WI38 (cell line): ENCODE measurements at regions not wholly inside any gene's neighbourhood (a gene's known extent, or its start where the extent isn't known, plus 50 kb on each side); places are given as distances from the start of the nearest gene placed in this dataset.
"Not testable (repeated sequence)": the region's sequence is repeated elsewhere in the genome, so short reads cannot be mapped to it uniquely, and the experiment has no call there.

Source experiments
- H3K4me3 ChIP-seq: 2 replicates; pipeline ENCODE4 v1.5.1; 2011; ENCODE audit warnings: low read depth, mild to moderate bottlenecking, control low read depth, low read length
- TF ChIP-seq, protein P1 (sequence below): IDR thresholded peaks from 2 replicates; pipeline ENCODE4 v1.5.1; 2012; ENCODE audit warnings: low read depth, mild to moderate bottlenecking, control low read depth, low read length

DNA sequence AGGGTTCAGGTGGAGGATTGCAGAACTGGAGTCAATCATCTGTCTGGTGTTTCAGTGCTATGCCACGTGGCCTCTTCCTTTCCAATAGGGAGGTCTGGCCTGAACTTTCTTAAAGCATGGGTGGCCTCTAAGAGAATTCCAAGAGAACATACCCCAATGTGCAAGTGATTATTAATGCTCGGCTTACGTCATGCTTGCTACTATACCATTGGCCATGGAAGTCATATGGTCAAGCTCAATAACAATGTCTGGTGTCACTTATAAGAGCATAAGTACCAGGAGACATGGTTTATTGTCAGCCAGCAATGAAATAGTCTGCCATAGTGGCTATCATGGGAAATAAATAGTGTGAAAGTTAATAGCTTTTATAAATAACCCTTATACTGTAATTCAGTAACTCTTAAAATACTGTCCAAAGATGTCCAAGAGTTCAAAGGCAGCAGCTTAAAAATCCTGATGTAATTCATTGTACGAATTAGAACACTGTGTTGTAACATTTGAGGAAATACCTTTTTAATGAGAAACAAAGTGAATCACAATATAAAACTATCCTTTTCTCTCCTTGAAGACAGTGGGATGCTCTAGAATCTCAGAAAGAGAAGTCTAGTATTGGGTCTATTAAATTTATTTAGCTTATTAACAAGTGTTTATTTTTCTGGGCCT lies 355.4 kb upstream of the PRR16 start:
- TF ChIP-seq, protein P1, sequence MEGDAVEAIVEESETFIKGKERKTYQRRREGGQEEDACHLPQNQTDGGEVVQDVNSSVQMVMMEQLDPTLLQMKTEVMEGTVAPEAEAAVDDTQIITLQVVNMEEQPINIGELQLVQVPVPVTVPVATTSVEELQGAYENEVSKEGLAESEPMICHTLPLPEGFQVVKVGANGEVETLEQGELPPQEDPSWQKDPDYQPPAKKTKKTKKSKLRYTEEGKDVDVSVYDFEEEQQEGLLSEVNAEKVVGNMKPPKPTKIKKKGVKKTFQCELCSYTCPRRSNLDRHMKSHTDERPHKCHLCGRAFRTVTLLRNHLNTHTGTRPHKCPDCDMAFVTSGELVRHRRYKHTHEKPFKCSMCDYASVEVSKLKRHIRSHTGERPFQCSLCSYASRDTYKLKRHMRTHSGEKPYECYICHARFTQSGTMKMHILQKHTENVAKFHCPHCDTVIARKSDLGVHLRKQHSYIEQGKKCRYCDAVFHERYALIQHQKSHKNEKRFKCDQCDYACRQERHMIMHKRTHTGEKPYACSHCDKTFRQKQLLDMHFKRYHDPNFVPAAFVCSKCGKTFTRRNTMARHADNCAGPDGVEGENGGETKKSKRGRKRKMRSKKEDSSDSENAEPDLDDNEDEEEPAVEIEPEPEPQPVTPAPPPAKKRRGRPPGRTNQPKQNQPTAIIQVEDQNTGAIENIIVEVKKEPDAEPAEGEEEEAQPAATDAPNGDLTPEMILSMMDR, result no peak
- H3K4me3 ChIP-seq, result no peak overlapping the region

- TF ChIP-seq, protein P1, result no peak
- H3K4me3 ChIP-seq, result no peak overlapping the region
Measured at GRCh38 chr5:120122703-120123102, 341.4 kb upstream of the PRR16 start.

GRCh38 chr5:120124031-120124430 lies 340.1 kb upstream of the PRR16 start:
- TF ChIP-seq, protein P1, result no peak
- no peak overlapping the region for H3K4me3 ChIP-seq

DNA sequence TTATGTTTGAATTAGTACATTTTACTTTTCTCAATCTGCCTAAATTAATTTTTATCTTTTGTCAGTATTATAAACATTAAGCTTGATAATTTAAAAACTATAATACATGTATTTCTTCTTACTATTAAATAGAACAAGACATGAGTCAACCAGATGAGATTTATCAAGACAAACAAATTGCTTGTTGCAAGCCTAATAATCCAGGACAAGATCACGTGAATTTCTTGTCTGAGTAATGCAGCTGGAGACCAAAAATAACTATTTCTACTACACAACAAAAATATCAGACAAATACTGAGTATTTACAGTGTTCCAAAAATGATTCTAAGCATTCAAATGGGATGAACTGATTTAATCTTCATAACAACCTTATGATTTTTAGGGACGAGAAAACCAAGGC lies 339.1 kb upstream of the PRR16 start:
- H3K4me3 ChIP-seq, result no peak overlapping the region
- TF ChIP-seq, protein P1, result no peak

GRCh38 chr5:120132347-120132746 lies 331.8 kb upstream of the PRR16 start:
- H3K4me3 ChIP-seq, result not testable (repeated sequence)

- TF ChIP-seq, protein P1, result no peak
- no peak overlapping the region for H3K4me3 ChIP-seq
Measured at GRCh38 chr5:120134944-120135343, 329.2 kb upstream of the PRR16 start.

DNA sequence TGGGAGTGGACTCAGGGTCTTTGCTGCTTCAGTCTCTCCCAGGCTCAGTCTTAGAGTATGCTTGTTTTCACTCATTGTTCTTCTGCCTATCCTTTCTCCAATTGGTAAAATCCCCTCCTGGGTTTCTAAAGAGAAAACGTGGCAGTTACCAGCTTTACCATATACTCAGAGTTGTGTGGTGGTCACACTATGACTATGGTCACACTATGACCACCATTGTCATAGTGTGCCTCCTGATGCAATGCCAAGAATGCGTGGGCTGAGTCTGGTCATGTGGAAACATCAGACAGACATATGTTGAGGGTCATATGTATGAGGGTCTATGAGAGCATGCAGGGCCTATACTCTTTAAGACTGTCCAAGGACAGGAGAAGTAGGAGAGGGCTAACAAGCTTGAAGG lies 326.5 kb upstream of the PRR16 start:
- TF ChIP-seq, protein P1, result no peak
- no peak overlapping the region for H3K4me3 ChIP-seq

DNA sequence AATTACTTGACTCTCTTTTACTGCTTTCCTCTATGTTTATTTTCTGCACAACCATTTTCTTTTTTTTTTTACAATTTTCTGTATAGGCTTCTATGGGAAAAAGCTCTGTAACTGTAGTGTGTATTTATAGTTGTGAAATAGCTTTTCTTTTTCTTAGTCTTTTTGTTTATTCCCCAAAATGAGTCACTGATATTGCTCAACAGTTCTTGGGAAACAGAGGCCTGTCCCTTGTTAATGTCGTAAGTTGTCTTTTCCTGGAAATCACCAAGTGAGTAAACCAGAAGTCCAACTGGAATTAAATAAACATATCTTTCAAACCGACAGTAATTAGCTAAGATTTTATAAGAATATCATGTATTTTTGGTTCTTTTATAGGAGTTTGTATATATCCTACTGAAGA lies 325.1 kb upstream of the PRR16 start:
- H3K4me3 ChIP-seq, result no peak overlapping the region
- TF ChIP-seq, protein P1, result no peak
